ENCODE measurements at regions not wholly inside any gene's neighbourhood (a gene's known extent, or its start where the extent isn't known, plus 50 kb on each side); places are given as distances from the start of the nearest gene placed in this dataset.

GRCh38 chr2:220941683-220942082 is 630.4 kb downstream of the EPHA4 start:
- intact Hi-C loops (cut with micrococcal nuclease), result no loop called here
- Mint-ChIP-seq H3K27ac (no peak overlapping the region), H3K9me3 (no peaks in the 10 kb centered on the region), H3K4me1 (ENCODE audit: low read depth) (no peaks in the 10 kb centered on the region), H3K27me3 (no peaks in the 10 kb centered on the region), H3K4me3 (no peak overlapping the region), H3K36me3 (ENCODE audit: low read depth) (no peaks in the 10 kb centered on the region)

GRCh38 chr2:220946552-220946951 is 625.6 kb downstream of the EPHA4 start:
- no peaks in the 10 kb centered on the region for H3K4me1 Mint-ChIP-seq (ENCODE audit: low read depth)
- H3K27me3 Mint-ChIP-seq, result no peaks in the 10 kb centered on the region
- intact Hi-C loops (cut with micrococcal nuclease), result no loop called here
- no peak overlapping the region for H3K27ac Mint-ChIP-seq
- no peaks in the 10 kb centered on the region for H3K36me3 Mint-ChIP-seq (ENCODE audit: low read depth)
- no peak overlapping the region for H3K4me3 Mint-ChIP-seq
- H3K9me3 Mint-ChIP-seq, result peaks cover 9% of the 10 kb centered on the region

DNA sequence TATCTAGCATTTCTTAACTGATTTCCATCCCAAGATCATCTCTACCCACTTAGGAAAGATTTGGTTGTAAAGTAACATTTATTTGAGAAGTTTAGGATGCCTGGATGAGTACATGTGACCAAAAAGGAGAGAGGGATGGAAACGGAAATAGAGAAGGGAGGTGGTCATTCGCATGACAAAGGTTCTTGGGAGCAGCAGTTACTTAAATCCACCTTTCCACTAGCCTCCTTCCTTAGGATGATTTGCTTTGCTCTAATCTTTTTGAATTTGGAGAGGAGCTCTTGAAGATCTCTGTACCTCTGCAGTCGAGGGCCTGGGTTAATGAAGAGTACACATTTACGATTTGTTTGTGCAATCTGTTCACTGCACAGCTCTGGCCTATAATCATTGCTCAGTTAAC is 623.5 kb downstream of the EPHA4 start:
- Mint-ChIP-seq H3K4me3 (no peak overlapping the region), H3K36me3 (ENCODE audit: low read depth) (no peaks in the 10 kb centered on the region), H3K4me1 (ENCODE audit: low read depth) (no peaks in the 10 kb centered on the region), H3K9me3 (peaks cover 16% of the 10 kb centered on the region), H3K27ac (no peak overlapping the region), H3K27me3 (no peaks in the 10 kb centered on the region)
- intact Hi-C loops (cut with micrococcal nuclease), result no loop called here

GRCh38 chr2:220949466-220949865 is 622.6 kb downstream of the EPHA4 start:
- Mint-ChIP-seq H3K4me1 (ENCODE audit: low read depth) (no peaks in the 10 kb centered on the region), H3K27ac (no peak overlapping the region), H3K36me3 (ENCODE audit: low read depth) (no peaks in the 10 kb centered on the region), H3K4me3 (no peak overlapping the region), H3K9me3 (peaks cover 25% of the 10 kb centered on the region), H3K27me3 (no peaks in the 10 kb centered on the region)
- intact Hi-C loops (cut with micrococcal nuclease), result no loop called here

DNA sequence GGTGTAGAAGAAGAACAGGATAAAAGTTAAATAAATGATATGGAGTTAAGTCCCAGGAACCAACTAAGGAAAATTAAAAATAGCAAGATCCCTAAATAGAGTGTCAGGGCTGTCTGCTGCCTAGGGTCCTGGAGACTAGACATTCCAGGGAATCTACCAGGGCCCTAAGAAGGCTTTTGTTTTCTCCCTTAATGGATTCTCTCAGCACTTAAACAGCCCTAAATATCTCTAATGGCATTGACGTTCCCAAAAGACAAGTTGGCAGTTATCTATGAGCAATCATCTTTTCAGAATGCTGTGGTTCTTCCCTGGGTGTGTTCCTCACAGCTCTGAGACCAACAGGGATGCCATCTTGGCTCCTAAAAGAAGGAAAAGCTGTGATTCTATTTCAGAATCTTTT is 616.3 kb downstream of the EPHA4 start:
- intact Hi-C loops (cut with micrococcal nuclease), result no loop called here
- H3K4me3 Mint-ChIP-seq, result no peak overlapping the region
- no peaks in the 10 kb centered on the region for H3K27me3 Mint-ChIP-seq

DNA sequence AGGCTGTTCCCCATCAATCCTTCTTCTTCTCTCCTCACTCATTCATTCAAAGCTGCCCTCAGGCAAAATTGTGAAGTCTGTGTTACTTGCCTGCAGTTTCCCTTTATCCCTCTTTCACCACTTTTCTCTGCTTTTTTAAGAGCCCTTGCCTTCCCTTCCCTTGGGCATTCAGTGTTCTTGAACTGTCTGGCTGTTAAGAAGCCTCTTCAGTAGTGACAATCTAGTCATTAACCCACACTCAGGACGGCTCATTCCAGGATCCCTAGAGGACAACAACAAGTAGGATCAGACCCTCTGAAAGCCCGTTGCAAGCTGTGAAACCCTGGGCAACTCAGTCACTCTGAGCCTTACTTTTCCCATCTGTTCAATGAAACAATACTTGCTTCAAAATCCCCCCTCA is 615.7 kb downstream of the EPHA4 start:
- H3K27me3 Mint-ChIP-seq, result no peaks in the 10 kb centered on the region
- intact Hi-C loops (cut with micrococcal nuclease), result no loop called here
- H3K4me3 Mint-ChIP-seq, result no peak overlapping the region
- no peak overlapping the region for H3K27ac Mint-ChIP-seq
- H3K36me3 Mint-ChIP-seq (ENCODE audit: low read depth), result no peaks in the 10 kb centered on the region
- H3K4me1 Mint-ChIP-seq (ENCODE audit: low read depth), result no peaks in the 10 kb centered on the region
- peaks cover 43% of the 10 kb centered on the region for H3K9me3 Mint-ChIP-seq

More for the DNA sequence above, 616.3 kb downstream of the EPHA4 start:
- H3K27ac Mint-ChIP-seq, result no peak overlapping the region
- no peaks in the 10 kb centered on the region for H3K4me1 Mint-ChIP-seq (ENCODE audit: low read depth)
- no peaks in the 10 kb centered on the region for H3K36me3 Mint-ChIP-seq (ENCODE audit: low read depth)
- H3K9me3 Mint-ChIP-seq, result peaks cover 43% of the 10 kb centered on the region

- Mint-ChIP-seq H3K27me3 (no peaks in the 10 kb centered on the region), H3K27ac (no peak overlapping the region), H3K9me3 (peaks cover 28% of the 10 kb centered on the region), H3K4me3 (no peak overlapping the region), H3K4me1 (ENCODE audit: low read depth) (no peaks in the 10 kb centered on the region), H3K36me3 (ENCODE audit: low read depth) (no peaks in the 10 kb centered on the region)
- intact Hi-C loops (cut with micrococcal nuclease), result no loop called here
Measured at GRCh38 chr2:220959391-220959802, 612.7 kb downstream of the EPHA4 start.

DNA sequence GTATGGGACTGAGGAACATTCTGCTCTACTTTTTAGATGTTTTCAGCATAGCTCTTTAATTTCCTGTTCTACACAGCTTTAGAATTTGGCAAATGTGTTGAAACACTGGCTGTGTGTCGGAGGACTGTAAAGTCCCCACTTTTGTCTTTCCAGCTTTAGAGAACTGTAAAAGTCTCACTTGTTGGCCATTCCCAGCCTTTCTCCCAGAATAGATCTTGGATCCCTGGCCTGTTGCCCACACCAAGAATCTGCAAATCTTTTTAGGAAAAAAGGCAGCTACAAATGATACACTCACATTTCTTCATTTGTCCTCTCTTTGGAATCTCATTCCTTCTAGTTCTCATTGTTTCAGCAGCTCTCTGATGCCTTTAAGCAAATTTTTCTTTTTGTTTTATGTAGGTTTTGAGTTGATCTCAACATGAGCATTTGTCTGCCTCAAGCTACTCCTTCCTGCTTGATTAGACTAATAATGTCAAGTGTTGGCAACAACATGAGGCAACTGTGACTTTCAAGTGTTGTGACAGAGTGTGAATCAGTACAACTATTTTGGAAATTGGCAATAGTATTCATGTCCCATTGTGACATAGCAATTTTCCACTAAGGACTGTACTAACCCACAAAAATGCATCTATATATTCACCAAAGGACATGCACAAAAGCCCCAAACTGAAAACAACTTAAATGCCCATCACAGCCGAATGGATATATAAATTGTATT is 610.8 kb downstream of the EPHA4 start:
- H3K27me3 Mint-ChIP-seq, result no peaks in the 10 kb centered on the region
- H3K36me3 Mint-ChIP-seq (ENCODE audit: low read depth), result no peaks in the 10 kb centered on the region
- no peak overlapping the region for H3K4me3 Mint-ChIP-seq
- intact Hi-C loops (cut with micrococcal nuclease), result no loop called here
- peaks cover 12% of the 10 kb centered on the region for H3K9me3 Mint-ChIP-seq
- H3K4me1 Mint-ChIP-seq (ENCODE audit: low read depth), result no peaks in the 10 kb centered on the region
- H3K27ac Mint-ChIP-seq, result no peak overlapping the region

DNA sequence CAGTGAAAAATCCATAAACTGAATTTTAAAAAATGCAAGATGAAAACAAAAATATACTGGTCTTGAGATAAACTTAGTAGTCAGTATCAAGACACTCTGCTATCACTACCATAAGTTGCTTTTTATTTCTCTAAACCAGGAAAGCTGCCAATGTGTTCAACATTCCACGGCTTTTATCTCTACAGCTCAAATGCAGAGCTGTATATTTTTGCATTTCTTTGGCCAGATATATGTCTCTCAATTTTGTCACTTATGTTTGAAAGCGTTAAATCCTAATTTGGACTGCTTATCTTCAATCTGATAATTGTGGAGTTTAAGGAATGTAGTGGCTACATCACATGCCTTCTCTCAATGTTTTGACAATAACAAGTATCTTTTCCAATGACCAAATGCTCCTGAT is 609.5 kb downstream of the EPHA4 start:
- intact Hi-C loops (cut with micrococcal nuclease), result no loop called here
- Mint-ChIP-seq H3K4me3 (no peak overlapping the region), H3K36me3 (ENCODE audit: low read depth) (no peaks in the 10 kb centered on the region), H3K9me3 (no peaks in the 10 kb centered on the region), H3K27me3 (no peaks in the 10 kb centered on the region), H3K4me1 (ENCODE audit: low read depth) (no peaks in the 10 kb centered on the region), H3K27ac (no peak overlapping the region)

GRCh38 chr2:220963076-220963475 is 609.0 kb downstream of the EPHA4 start:
- intact Hi-C loops (cut with micrococcal nuclease), result no loop called here
- Mint-ChIP-seq H3K27me3 (no peaks in the 10 kb centered on the region), H3K27ac (no peak overlapping the region), H3K4me1 (ENCODE audit: low read depth) (no peaks in the 10 kb centered on the region), H3K4me3 (no peak overlapping the region), H3K36me3 (ENCODE audit: low read depth) (no peaks in the 10 kb centered on the region), H3K9me3 (no peaks in the 10 kb centered on the region)

DNA sequence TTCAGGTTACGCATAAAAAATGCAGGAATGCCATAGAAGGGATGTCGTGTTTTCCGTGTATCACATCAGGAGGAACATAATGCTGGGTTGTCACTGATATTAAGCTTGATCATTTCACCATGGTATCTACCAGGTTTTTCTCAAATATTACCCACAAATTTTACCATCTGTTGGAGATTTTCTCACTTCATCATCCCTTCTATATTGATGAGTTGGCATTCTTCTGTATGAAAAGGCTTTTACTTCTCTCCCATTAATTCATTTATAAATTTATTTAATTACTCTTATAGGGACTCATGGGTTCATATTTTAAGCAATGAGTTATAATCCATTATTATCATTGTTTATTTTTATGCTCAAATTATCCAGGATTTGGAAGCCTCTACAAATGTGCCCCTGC is 608.2 kb downstream of the EPHA4 start:
- intact Hi-C loops (cut with micrococcal nuclease), result no loop called here
- Mint-ChIP-seq H3K27ac (no peak overlapping the region), H3K27me3 (no peaks in the 10 kb centered on the region), H3K36me3 (ENCODE audit: low read depth) (no peaks in the 10 kb centered on the region), H3K4me1 (ENCODE audit: low read depth) (no peaks in the 10 kb centered on the region), H3K9me3 (peaks cover under 1% of the 10 kb centered on the region), H3K4me3 (no peak overlapping the region)

GRCh38 chr2:220966636-220967035 is 605.5 kb downstream of the EPHA4 start:
- no peak overlapping the region for H3K27ac Mint-ChIP-seq
- intact Hi-C loops (cut with micrococcal nuclease), result no loop called here
- H3K36me3 Mint-ChIP-seq (ENCODE audit: low read depth), result no peaks in the 10 kb centered on the region
- H3K4me1 Mint-ChIP-seq (ENCODE audit: low read depth), result no peaks in the 10 kb centered on the region
- peaks cover 13% of the 10 kb centered on the region for H3K9me3 Mint-ChIP-seq
- no peak overlapping the region for H3K4me3 Mint-ChIP-seq
- no peaks in the 10 kb centered on the region for H3K27me3 Mint-ChIP-seq

DNA sequence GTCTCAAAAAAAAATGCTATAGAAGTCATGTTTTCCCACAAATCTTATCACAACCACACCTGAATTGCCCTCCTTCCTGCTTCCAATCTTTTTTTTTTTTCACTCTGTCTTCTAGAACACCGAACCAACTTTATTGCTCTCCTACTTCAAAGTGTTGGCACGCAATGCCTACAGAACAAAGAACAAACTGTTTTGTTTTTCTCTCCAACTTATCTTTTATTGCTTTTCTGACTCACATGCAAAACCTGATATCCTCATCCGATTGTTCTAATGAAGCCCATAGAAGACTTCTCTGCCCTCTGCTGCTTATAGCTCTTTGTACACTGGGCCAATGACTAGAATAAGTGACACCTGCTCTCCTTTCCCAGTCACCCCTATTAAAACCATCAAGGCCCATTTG is 602.8 kb downstream of the EPHA4 start:
- H3K4me1 Mint-ChIP-seq (ENCODE audit: low read depth), result no peaks in the 10 kb centered on the region
- peaks cover 13% of the 10 kb centered on the region for H3K9me3 Mint-ChIP-seq
- H3K27ac Mint-ChIP-seq, result no peak overlapping the region
- no peak overlapping the region for H3K4me3 Mint-ChIP-seq
- H3K27me3 Mint-ChIP-seq, result no peaks in the 10 kb centered on the region
- H3K36me3 Mint-ChIP-seq (ENCODE audit: low read depth), result no peaks in the 10 kb centered on the region
- intact Hi-C loops (cut with micrococcal nuclease), result no loop called here

- Mint-ChIP-seq H3K4me3 (no peak overlapping the region), H3K9me3 (peaks cover 35% of the 10 kb centered on the region), H3K4me1 (ENCODE audit: low read depth) (no peaks in the 10 kb centered on the region), H3K27me3 (no peaks in the 10 kb centered on the region), H3K27ac (no peak overlapping the region), H3K36me3 (ENCODE audit: low read depth) (no peaks in the 10 kb centered on the region)
- intact Hi-C loops (cut with micrococcal nuclease), result no loop called here
Measured at GRCh38 chr2:220980966-220981675, 591.0 kb downstream of the EPHA4 start.

GRCh38 chr2:220981926-220982325 is 590.2 kb downstream of the EPHA4 start:
- no peak overlapping the region for H3K4me3 Mint-ChIP-seq

More at GRCh38 chr2:220981926-220982325, 590.2 kb downstream of the EPHA4 start:
- Mint-ChIP-seq H3K27me3 (no peaks in the 10 kb centered on the region), H3K4me1 (ENCODE audit: low read depth) (no peaks in the 10 kb centered on the region), H3K27ac (no peak overlapping the region), H3K36me3 (ENCODE audit: low read depth) (no peaks in the 10 kb centered on the region), H3K9me3 (peaks cover 36% of the 10 kb centered on the region)
- intact Hi-C loops (cut with micrococcal nuclease), result no loop called here
